Activated CD8-positive, alpha-beta T cell treated with anti-CD3 and anti-CD28 coated beads for 36 hours (primary cell): ENCODE measurements at regions not wholly inside any gene's neighbourhood (a gene's known extent, or its start where the extent isn't known, plus 50 kb on each side); places are given as distances from the start of the nearest gene placed in this dataset.

Source experiments
- ATAC-seq: fragments of 200-7000 bp; cut with Tn5 transposase; one replicate; pipeline ENCODE4 v1.10.0; 2021; ENCODE audit warnings: mild to moderate bottlenecking, moderate library complexity
- CTCF ChIA-PET: fragments of 350-600 bp; sonication (Branson Sonifier 250); formaldehyde crosslinking; loops from one replicate; lab custom pipeline; 2021; ENCODE audit warnings: antibody characterized with exemption; lab: Charles Lee
- POLR2A ChIA-PET: fragments of 350-600 bp; sonication (Branson Sonifier 250); formaldehyde crosslinking; loops from one replicate; lab custom pipeline; 2021; ENCODE audit warnings: antibody characterized with exemption; lab: Charles Lee
- DNase-seq: peaks from one replicate; pipeline ENCODE4 v3.0.0-alpha.2; 2020
- H3K27ac Mint-ChIP-seq: one replicate; pipeline ENCODE4 v1.8.0; 2021; ENCODE audit warnings: mild to moderate bottlenecking, mixed read lengths
- H3K27me3 Mint-ChIP-seq: one replicate; pipeline ENCODE4 v1.8.0; 2021; ENCODE audit warnings: mixed read lengths
- H3K36me3 Mint-ChIP-seq: one replicate; pipeline ENCODE4 v1.8.0; 2021; ENCODE audit warnings: low read depth, mixed read lengths
- H3K4me1 Mint-ChIP-seq: one replicate; pipeline ENCODE4 v1.8.0; 2021; ENCODE audit warnings: low read depth, mixed read lengths
- H3K4me3 Mint-ChIP-seq: one replicate; pipeline ENCODE4 v1.8.0; 2021; ENCODE audit warnings: mild to moderate bottlenecking, moderate library complexity, mixed read lengths
- H3K9me3 Mint-ChIP-seq: one replicate; pipeline ENCODE4 v1.8.0; 2021; ENCODE audit warnings: mixed read lengths
- CTCF ChIP-seq: fragments of 200-600 bp; IDR thresholded peaks from one replicate; pipeline ENCODE4 v1.8.0; 2022; ENCODE audit warnings: antibody characterized with exemption, mild to moderate bottlenecking
- intact Hi-C: fragments of 100-400 bp; cut with micrococcal nuclease; formaldehyde crosslinking; loops from one replicate; pipeline ENCODE4 v1.10.0; 2022

GRCh38 chr6:77105091-77105490, 358.2 kb downstream of the HTR1B start:
- Mint-ChIP-seq H3K4me1 (no peaks in the 10 kb centered on the region), H3K27ac (no peak overlapping the region), H3K27me3 (no peaks in the 10 kb centered on the region), H3K4me3 (no peak overlapping the region), H3K36me3 (no peaks in the 10 kb centered on the region), H3K9me3 (peaks cover 5% of the 10 kb centered on the region)
- DNase-seq (no peak), ATAC-seq (no peak)
- intact Hi-C loops = no loop called here
- TF ChIP-seq CTCF = no peak
- POLR2A ChIA-PET = no interaction called here
- CTCF ChIA-PET = no interaction called here

- H3K9me3 Mint-ChIP-seq = peaks cover 3% of the 10 kb centered on the region
- intact Hi-C loops = no loop called here
- no peak for TF ChIP-seq CTCF
- H3K27ac Mint-ChIP-seq = no peak overlapping the region
- no peak for ATAC-seq
- no peaks in the 10 kb centered on the region for H3K36me3 Mint-ChIP-seq
- no peak overlapping the region for H3K4me3 Mint-ChIP-seq
- POLR2A ChIA-PET = no interaction called here
- DNase-seq = no peak
- no peaks in the 10 kb centered on the region for H3K27me3 Mint-ChIP-seq
- CTCF ChIA-PET = no interaction called here
- no peaks in the 10 kb centered on the region for H3K4me1 Mint-ChIP-seq
These were observed 365.4 kb downstream of the HTR1B start for GRCh38 chr6:77097940-77098339.

GRCh38 chr6:77095936-77096627, 367.2 kb downstream of the HTR1B start:
- POLR2A ChIA-PET = no interaction called here
- intact Hi-C loops = no loop called here

GRCh38 chr6:77094821-77095220, 368.5 kb downstream of the HTR1B start:
- H3K27ac Mint-ChIP-seq = no peak overlapping the region
- no peaks in the 10 kb centered on the region for H3K4me1 Mint-ChIP-seq
- no peaks in the 10 kb centered on the region for H3K36me3 Mint-ChIP-seq
- ATAC-seq (no peak), DNase-seq (no peak)
- TF ChIP-seq CTCF = no peak
- POLR2A ChIA-PET = no interaction called here
- intact Hi-C loops = no loop called here
- no peak overlapping the region for H3K4me3 Mint-ChIP-seq
- CTCF ChIA-PET = no interaction called here
- H3K27me3 Mint-ChIP-seq = no peaks in the 10 kb centered on the region
- no peaks in the 10 kb centered on the region for H3K9me3 Mint-ChIP-seq

More at GRCh38 chr6:77095936-77096627, 367.2 kb downstream of the HTR1B start:
- TF ChIP-seq CTCF = no peak
- H3K27ac Mint-ChIP-seq = no peak overlapping the region
- H3K27me3 Mint-ChIP-seq = no peaks in the 10 kb centered on the region
- ATAC-seq (no peak), DNase-seq (no peak)
- CTCF ChIA-PET = no interaction called here
- no peak overlapping the region for H3K4me3 Mint-ChIP-seq
- H3K4me1 Mint-ChIP-seq = no peaks in the 10 kb centered on the region
- no peaks in the 10 kb centered on the region for H3K9me3 Mint-ChIP-seq
- H3K36me3 Mint-ChIP-seq = no peaks in the 10 kb centered on the region

GRCh38 chr6:77092971-77093370, 370.3 kb downstream of the HTR1B start:
- intact Hi-C loops = no loop called here
- no peak overlapping the region for H3K4me3 Mint-ChIP-seq
- TF ChIP-seq CTCF = no peak
- no peak for ATAC-seq
- H3K36me3 Mint-ChIP-seq = no peaks in the 10 kb centered on the region
- H3K27me3 Mint-ChIP-seq = no peaks in the 10 kb centered on the region
- no peak overlapping the region for H3K27ac Mint-ChIP-seq
- ChIA-PET CTCF (no interaction called here), POLR2A (no interaction called here)
- H3K4me1 Mint-ChIP-seq = no peaks in the 10 kb centered on the region
- DNase-seq = no peak
- H3K9me3 Mint-ChIP-seq = no peaks in the 10 kb centered on the region
